ENCODE measurements at regions not wholly inside any gene's neighbourhood (a gene's known extent, or its start where the extent isn't known, plus 50 kb on each side); places are given as distances from the start of the nearest gene placed in this dataset.

DNA sequence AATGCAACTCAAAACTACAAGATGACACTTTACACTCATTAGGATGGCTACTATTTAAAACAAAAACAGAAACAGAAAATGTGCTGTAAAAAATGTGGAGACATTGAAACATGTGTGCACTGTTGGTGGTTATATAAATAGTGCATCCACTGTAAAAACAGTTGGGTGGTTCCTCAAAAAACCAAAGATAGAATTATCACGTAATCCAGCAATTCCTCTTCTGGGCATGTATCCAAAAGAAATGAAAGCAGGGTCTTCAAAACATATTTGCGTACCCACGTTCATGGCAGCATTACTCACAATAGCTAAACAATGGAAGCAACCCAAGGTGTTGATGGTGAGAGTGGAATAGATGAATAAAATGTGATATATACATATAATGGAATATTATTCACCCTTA, 967.2 kb downstream of the TRAM1L1 start:
- TF ChIP-seq, protein P1, sequence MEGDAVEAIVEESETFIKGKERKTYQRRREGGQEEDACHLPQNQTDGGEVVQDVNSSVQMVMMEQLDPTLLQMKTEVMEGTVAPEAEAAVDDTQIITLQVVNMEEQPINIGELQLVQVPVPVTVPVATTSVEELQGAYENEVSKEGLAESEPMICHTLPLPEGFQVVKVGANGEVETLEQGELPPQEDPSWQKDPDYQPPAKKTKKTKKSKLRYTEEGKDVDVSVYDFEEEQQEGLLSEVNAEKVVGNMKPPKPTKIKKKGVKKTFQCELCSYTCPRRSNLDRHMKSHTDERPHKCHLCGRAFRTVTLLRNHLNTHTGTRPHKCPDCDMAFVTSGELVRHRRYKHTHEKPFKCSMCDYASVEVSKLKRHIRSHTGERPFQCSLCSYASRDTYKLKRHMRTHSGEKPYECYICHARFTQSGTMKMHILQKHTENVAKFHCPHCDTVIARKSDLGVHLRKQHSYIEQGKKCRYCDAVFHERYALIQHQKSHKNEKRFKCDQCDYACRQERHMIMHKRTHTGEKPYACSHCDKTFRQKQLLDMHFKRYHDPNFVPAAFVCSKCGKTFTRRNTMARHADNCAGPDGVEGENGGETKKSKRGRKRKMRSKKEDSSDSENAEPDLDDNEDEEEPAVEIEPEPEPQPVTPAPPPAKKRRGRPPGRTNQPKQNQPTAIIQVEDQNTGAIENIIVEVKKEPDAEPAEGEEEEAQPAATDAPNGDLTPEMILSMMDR (IDR thresholded peaks at IDR 0.05 in 8 of 11, conservative IDR thresholded peaks at IDR 0.05 in 3 of 11) = no peak
- TF ChIP-seq POLR2A (IDR thresholded peaks at IDR 0.05) = no peak
